K562 (cell line): ENCODE measurements at regions not wholly inside any gene's neighbourhood (a gene's known extent, or its start where the extent isn't known, plus 50 kb on each side); places are given as distances from the start of the nearest gene placed in this dataset.

Experiments used
- CBFB ChIP-seq: sonication (generic); formaldehyde crosslinking; IDR thresholded peaks from 2 replicates; pipeline ENCODE4 v1.4.0; 2020; ENCODE audit warnings: mild to moderate bottlenecking, missing genetic modification reagents
- CBX8 ChIP-seq: fragments of 200-600 bp; sonication (generic); IDR thresholded peaks from 2 replicates; pipeline ENCODE4 v1.6.1; 2012; ENCODE audit warnings: borderline replicate concordance, mixed run types, low read depth, mild to moderate bottlenecking, moderate library complexity, mixed read lengths, low read length, control low read depth, inconsistent platforms; ENCODE audit not compliant: poor library complexity, severe bottlenecking; ENCODE audit errors: extremely low read depth
- CTCF ChIP-seq, 3 experiments: IDR thresholded peaks in 2 of 3; conservative IDR thresholded peaks in 1 of 3; 2 replicates each; pipeline ENCODE4 v1.5.1; 2011 to 2012; ENCODE audit warnings: low read length in 3 of 3, mild to moderate bottlenecking in 3 of 3, control low read depth in 2 of 3, improper control_type of control experiment in 1 of 3, inconsistent platforms in 1 of 3, low read depth in 1 of 3, mixed read lengths in 1 of 3, moderate library complexity in 1 of 3; ENCODE audit not compliant: insufficient read depth in 2 of 3
- DMBX1 ChIP-seq: fragments of 250-450 bp; sonication (Bioruptor Pico); IDR thresholded peaks from 2 replicates; pipeline ENCODE4 v1.8.0; 2022; ENCODE audit warnings: inconsistent platforms, mild to moderate bottlenecking, moderate library complexity, borderline replicate concordance
- EP400 ChIP-seq: fragments of 450-650 bp; IDR thresholded peaks from 2 replicates; pipeline ENCODE4 v1.6.1; 2017; ENCODE audit warnings: antibody characterized with exemption, mild to moderate bottlenecking, moderate library complexity
- FOXA1 ChIP-seq: fragments of 450-650 bp; IDR thresholded peaks from 2 replicates; pipeline ENCODE4 v1.6.1; 2016; ENCODE audit warnings: mild to moderate bottlenecking, borderline replicate concordance
- KAT2B ChIP-seq: IDR thresholded peaks from one replicate; pipeline ENCODE4 v1.6.1; 2012; ENCODE audit warnings: low read depth, mild to moderate bottlenecking, control low read depth, inconsistent platforms, low read length, moderate library complexity
- KAT8 ChIP-seq: fragments of 450-650 bp; IDR thresholded peaks from 2 replicates; pipeline ENCODE4 v1.6.1; 2016; ENCODE audit warnings: low read depth, mild to moderate bottlenecking
- MCM2 ChIP-seq: fragments of 450-650 bp; IDR thresholded peaks from 2 replicates; pipeline ENCODE4 v1.6.1; 2017; ENCODE audit warnings: low read depth, mild to moderate bottlenecking
- PHTF2 ChIP-seq: fragments of 250-450 bp; sonication (Bioruptor Pico); IDR thresholded peaks from 2 replicates; pipeline ENCODE4 v1.5.0; 2021; ENCODE audit warnings: mild to moderate bottlenecking
- RUNX1 ChIP-seq: sonication (generic); IDR thresholded peaks from 2 replicates; pipeline ENCODE4 v1.6.1; 2016; ENCODE audit warnings: antibody characterized with exemption, low read depth
- SMAD4 ChIP-seq: fragments of 250-450 bp; sonication (Bioruptor Pico); conservative IDR thresholded peaks from 2 replicates; pipeline ENCODE4 v1.8.0; 2021; ENCODE audit warnings: inconsistent platforms, mild to moderate bottlenecking, moderate library complexity
- TCF7L2 ChIP-seq: fragments of 150-350 bp; IDR thresholded peaks from 2 replicates; pipeline ENCODE4 v1.6.1; 2016; ENCODE audit warnings: low read depth, mild to moderate bottlenecking, low read length, moderate library complexity
- TFE3 ChIP-seq: fragments of 450-650 bp; formaldehyde crosslinking; IDR thresholded peaks from 2 replicates; pipeline ENCODE4 v1.4.0; 2020; ENCODE audit warnings: mild to moderate bottlenecking, mixed read lengths
- TRIM28 ChIP-seq: fragments of 450-650 bp; IDR thresholded peaks from 2 replicates; pipeline ENCODE4 v1.6.1; 2017
- U2AF1 ChIP-seq: fragments of 200-400 bp; formaldehyde crosslinking; optimal IDR thresholded peaks from 2 replicates; pipeline ENCODE3; 2017; ENCODE audit warnings: mild to moderate bottlenecking, low read depth, low read length, moderate library complexity
- ZNF140 ChIP-seq: fragments of 250-450 bp; sonication (Bioruptor Pico); IDR thresholded peaks from 2 replicates; pipeline ENCODE4 v1.8.0; 2021; ENCODE audit warnings: moderate library complexity, mild to moderate bottlenecking, inconsistent platforms
- ZNF354B ChIP-seq: fragments of 250-450 bp; sonication (Bioruptor Pico); IDR thresholded peaks from 2 replicates; pipeline ENCODE4 v1.4.0; 2020
- ZNF561 ChIP-seq: fragments of 450-650 bp; formaldehyde crosslinking; conservative IDR thresholded peaks from 2 replicates; pipeline ENCODE4 v1.4.0; 2020; ENCODE audit warnings: mild to moderate bottlenecking, moderate library complexity
- ZZZ3 ChIP-seq: fragments of 450-650 bp; IDR thresholded peaks from 2 replicates; pipeline ENCODE4 v1.6.1; 2016; ENCODE audit warnings: antibody characterized with exemption, mild to moderate bottlenecking, moderate library complexity
- TF ChIP-seq, protein P1 (sequence below): fragments of 250-450 bp; sonication (Bioruptor Pico); IDR thresholded peaks from 2 replicates; pipeline ENCODE4 v1.4.0; 2020; ENCODE audit warnings: mild to moderate bottlenecking
- TF ChIP-seq, protein P2 (sequence below): fragments of 450-650 bp; IDR thresholded peaks from one replicate; pipeline ENCODE4 v1.6.1; 2018; ENCODE audit warnings: mild to moderate bottlenecking, moderate library complexity; ENCODE audit not compliant: partially characterized antibody
- TF ChIP-seq, protein P3 (sequence below): fragments of 250-450 bp; sonication (Bioruptor Pico); IDR thresholded peaks from 2 replicates; pipeline ENCODE4 v1.5.0; 2020; ENCODE audit warnings: mild to moderate bottlenecking

- TF ChIP-seq, protein P1, sequence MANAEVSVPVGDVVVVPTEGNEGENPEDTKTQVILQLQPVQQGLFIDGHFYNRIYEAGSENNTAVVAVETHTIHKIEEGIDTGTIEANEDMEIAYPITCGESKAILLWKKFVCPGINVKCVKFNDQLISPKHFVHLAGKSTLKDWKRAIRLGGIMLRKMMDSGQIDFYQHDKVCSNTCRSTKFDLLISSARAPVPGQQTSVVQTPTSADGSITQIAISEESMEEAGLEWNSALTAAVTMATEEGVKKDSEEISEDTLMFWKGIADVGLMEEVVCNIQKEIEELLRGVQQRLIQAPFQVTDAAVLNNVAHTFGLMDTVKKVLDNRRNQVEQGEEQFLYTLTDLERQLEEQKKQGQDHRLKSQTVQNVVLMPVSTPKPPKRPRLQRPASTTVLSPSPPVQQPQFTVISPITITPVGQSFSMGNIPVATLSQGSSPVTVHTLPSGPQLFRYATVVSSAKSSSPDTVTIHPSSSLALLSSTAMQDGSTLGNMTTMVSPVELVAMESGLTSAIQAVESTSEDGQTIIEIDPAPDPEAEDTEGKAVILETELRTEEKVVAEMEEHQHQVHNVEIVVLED, result no peak
- no peak for TF ChIP-seq PHTF2 (CRISPR knock-in tag)
- no peak for TF ChIP-seq MCM2
- no peak for TF ChIP-seq TFE3 (CRISPR knock-in tag)
- TF ChIP-seq CBX8, result no peak
- TF ChIP-seq ZNF140, result no peak
- no peak for TF ChIP-seq ZNF354B (CRISPR knock-in tag)
- no peak for TF ChIP-seq SMAD4
- TF ChIP-seq RUNX1, result no peak
- no peak for TF ChIP-seq ZNF561 (CRISPR knock-in tag)
- TF ChIP-seq U2AF1, result no peak
- no peak for TF ChIP-seq FOXA1
- no peak for TF ChIP-seq CBFB (CRISPR knock-in tag)
- TF ChIP-seq DMBX1, result no peak
- no peak for TF ChIP-seq KAT2B
- no peak for TF ChIP-seq ZZZ3
- TF ChIP-seq TCF7L2, result no peak
- no peak for TF ChIP-seq TRIM28
- TF ChIP-seq EP400, result no peak
- TF ChIP-seq, protein P2, sequence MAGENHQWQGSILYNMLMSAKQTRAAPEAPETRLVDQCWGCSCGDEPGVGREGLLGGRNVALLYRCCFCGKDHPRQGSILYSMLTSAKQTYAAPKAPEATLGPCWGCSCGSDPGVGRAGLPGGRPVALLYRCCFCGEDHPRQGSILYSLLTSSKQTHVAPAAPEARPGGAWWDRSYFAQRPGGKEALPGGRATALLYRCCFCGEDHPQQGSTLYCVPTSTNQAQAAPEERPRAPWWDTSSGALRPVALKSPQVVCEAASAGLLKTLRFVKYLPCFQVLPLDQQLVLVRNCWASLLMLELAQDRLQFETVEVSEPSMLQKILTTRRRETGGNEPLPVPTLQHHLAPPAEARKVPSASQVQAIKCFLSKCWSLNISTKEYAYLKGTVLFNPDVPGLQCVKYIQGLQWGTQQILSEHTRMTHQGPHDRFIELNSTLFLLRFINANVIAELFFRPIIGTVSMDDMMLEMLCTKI, result no peak
- TF ChIP-seq, protein P3, sequence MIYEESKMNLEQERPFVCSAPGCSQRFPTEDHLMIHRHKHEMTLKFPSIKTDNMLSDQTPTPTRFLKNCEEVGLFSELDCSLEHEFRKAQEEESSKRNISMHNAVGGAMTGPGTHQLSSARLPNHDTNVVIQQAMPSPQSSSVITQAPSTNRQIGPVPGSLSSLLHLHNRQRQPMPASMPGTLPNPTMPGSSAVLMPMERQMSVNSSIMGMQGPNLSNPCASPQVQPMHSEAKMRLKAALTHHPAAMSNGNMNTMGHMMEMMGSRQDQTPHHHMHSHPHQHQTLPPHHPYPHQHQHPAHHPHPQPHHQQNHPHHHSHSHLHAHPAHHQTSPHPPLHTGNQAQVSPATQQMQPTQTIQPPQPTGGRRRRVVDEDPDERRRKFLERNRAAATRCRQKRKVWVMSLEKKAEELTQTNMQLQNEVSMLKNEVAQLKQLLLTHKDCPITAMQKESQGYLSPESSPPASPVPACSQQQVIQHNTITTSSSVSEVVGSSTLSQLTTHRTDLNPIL, result no peak
- TF ChIP-seq KAT8, result no peak
- no peak for TF ChIP-seq CTCF (IDR thresholded peaks at IDR 0.05 in 2 of 3, conservative IDR thresholded peaks at IDR 0.05 in 1 of 3; ENCODE audit: insufficient read depth in 2 of 3, low read depth in 1 of 3, low read length in 3 of 3)
Measured at GRCh38 chr6:145051661-145052060, 683.7 kb downstream of the EPM2A start (continued).
